ENCODE measurements at regions not wholly inside any gene's neighbourhood (a gene's known extent, or its start where the extent isn't known, plus 50 kb on each side); places are given as distances from the start of the nearest gene placed in this dataset.

DNA sequence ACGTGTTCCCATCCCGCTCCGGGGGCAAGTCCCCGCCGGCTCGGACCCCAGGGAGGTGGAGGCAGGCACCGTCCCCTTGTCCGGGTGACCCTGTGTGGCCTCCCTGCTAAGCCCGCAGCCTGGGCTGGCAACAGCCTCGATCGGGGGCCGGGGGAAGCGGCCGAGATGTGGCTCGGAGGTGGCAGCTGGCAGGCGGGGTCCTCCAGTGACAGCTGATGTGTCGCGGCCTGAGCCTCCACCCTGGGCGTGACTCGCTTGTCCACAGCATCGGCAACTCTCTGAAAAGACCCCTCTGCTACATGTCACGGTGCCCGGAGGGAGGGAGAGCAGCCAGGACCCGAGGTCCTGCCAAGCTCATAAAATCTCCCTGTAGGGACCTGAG is 124.8 kb upstream of the IRX4 start:
- no peak for DNase-seq
- Histone ChIP-seq H3K9ac (ENCODE audit: low read length) (no peak overlapping the region), H2AFZ (ENCODE audit: low read length) (no peak overlapping the region), H3K4me2 (ENCODE audit: low read depth, low read length) (no peak overlapping the region), H3F3A (ENCODE audit: insufficient read depth, low read length) (no peaks in the 10 kb centered on the region), H3K27me3 (replicated peaks; ENCODE audit: insufficient read depth, low read length) (no peaks in the 10 kb centered on the region; the same call in 1 of the 2 replicates), H3K79me2 (ENCODE audit: low read length) (no peaks in the 10 kb centered on the region), H3K27ac (ENCODE audit: low read length) (no peak overlapping the region), H4K20me1 (ENCODE audit: insufficient read depth, low read length) (no peaks in the 10 kb centered on the region), H3K9me3 (replicated peaks; ENCODE audit: insufficient read depth, low read length) (no peaks in the 10 kb centered on the region), H3K36me3 (replicated peaks; ENCODE audit: insufficient read depth, low read length) (no peaks in the 10 kb centered on the region), H3K4me1 (ENCODE audit: low read length) (no peaks in the 10 kb centered on the region), H3K4me3 (ENCODE audit: low read length) (no peak overlapping the region), H3K9me2 (replicated peaks; ENCODE audit: insufficient read depth, low read length) (no peaks in the 10 kb centered on the region)
- TF ChIP-seq, protein P1, sequence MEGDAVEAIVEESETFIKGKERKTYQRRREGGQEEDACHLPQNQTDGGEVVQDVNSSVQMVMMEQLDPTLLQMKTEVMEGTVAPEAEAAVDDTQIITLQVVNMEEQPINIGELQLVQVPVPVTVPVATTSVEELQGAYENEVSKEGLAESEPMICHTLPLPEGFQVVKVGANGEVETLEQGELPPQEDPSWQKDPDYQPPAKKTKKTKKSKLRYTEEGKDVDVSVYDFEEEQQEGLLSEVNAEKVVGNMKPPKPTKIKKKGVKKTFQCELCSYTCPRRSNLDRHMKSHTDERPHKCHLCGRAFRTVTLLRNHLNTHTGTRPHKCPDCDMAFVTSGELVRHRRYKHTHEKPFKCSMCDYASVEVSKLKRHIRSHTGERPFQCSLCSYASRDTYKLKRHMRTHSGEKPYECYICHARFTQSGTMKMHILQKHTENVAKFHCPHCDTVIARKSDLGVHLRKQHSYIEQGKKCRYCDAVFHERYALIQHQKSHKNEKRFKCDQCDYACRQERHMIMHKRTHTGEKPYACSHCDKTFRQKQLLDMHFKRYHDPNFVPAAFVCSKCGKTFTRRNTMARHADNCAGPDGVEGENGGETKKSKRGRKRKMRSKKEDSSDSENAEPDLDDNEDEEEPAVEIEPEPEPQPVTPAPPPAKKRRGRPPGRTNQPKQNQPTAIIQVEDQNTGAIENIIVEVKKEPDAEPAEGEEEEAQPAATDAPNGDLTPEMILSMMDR (IDR thresholded peaks at IDR 0.05; ENCODE audit: low read length), result no peak
- no peak for TF ChIP-seq EZH2 (optimal IDR thresholded peaks at IDR 0.05; ENCODE audit: low read depth, low read length)
- no peak for TF ChIP-seq EZH2phosphoT487 (IDR thresholded peaks at IDR 0.05; ENCODE audit: low read length)

GRCh38 chr5:2006971-2007291 is 124.2 kb upstream of the IRX4 start:
- TF ChIP-seq, protein P1 (IDR thresholded peaks at IDR 0.05; ENCODE audit: low read length), result no peak
- TF ChIP-seq EZH2 (optimal IDR thresholded peaks at IDR 0.05; ENCODE audit: low read depth, low read length) (no peak), EZH2phosphoT487 (IDR thresholded peaks at IDR 0.05; ENCODE audit: low read length) (no peak)
- Histone ChIP-seq H2AFZ (ENCODE audit: low read length) (no peak overlapping the region), H3K27me3 (replicated peaks; ENCODE audit: insufficient read depth, low read length) (no peaks in the 10 kb centered on the region; the same call in 1 of the 2 replicates), H3K79me2 (ENCODE audit: low read length) (no peaks in the 10 kb centered on the region), H3K9ac (ENCODE audit: low read length) (no peak overlapping the region), H3F3A (ENCODE audit: insufficient read depth, low read length) (no peaks in the 10 kb centered on the region), H3K9me2 (replicated peaks; ENCODE audit: insufficient read depth, low read length) (no peaks in the 10 kb centered on the region), H3K9me3 (replicated peaks; ENCODE audit: insufficient read depth, low read length) (no peaks in the 10 kb centered on the region), H3K4me1 (ENCODE audit: low read length) (no peaks in the 10 kb centered on the region), H3K4me3 (ENCODE audit: low read length) (no peak overlapping the region), H3K36me3 (replicated peaks; ENCODE audit: insufficient read depth, low read length) (no peaks in the 10 kb centered on the region), H4K20me1 (ENCODE audit: insufficient read depth, low read length) (no peaks in the 10 kb centered on the region), H3K4me2 (ENCODE audit: low read depth, low read length) (no peak overlapping the region), H3K27ac (ENCODE audit: low read length) (no peak overlapping the region)
- no peak for DNase-seq

DNA sequence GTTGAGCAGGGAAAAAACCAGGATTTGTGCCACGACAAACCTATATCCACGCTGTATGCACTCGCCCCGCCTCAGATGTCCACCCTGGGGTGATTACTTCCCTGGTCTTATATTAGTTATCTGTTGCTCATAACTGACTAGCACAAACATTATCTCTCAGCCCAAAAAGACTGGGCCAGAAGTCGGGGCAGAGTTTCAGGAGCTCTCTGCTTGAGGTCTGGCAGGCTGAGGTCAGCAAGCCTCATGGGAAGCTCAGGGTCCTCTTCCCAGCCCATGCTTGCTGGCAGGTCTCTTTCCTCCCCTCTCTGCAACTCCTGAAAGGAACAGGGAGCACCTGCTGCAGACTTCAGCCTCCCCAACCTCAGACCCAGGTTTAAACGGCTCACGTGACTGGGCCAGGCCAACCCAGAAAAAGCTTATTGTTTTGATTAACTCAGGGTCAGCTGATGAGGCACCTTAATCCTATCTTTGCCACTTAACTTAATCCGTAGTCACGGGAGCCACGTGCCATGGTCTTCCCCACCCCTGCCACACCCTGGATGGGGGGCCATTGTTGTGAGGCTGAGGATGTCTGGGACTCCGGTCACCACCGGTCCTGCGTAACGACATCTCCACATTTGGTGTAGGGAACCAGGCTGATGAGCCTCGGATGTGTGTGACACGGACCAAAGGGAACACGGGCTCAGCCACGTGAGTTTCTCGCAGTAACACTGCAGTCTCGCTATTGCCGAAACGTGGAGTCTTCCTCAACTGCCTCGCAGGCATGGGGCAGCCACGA is 123.7 kb upstream of the IRX4 start:
- H3F3A ChIP-seq (ENCODE audit: insufficient read depth, low read length), result no peaks in the 10 kb centered on the region

More for the DNA sequence above, 123.7 kb upstream of the IRX4 start:
- Histone ChIP-seq H2AFZ (ENCODE audit: low read length) (no peak overlapping the region), H4K20me1 (ENCODE audit: insufficient read depth, low read length) (no peaks in the 10 kb centered on the region), H3K36me3 (replicated peaks; ENCODE audit: insufficient read depth, low read length) (no peaks in the 10 kb centered on the region), H3K9ac (ENCODE audit: low read length) (no peak overlapping the region), H3K27ac (ENCODE audit: low read length) (no peak overlapping the region), H3K9me3 (replicated peaks; ENCODE audit: insufficient read depth, low read length) (no peaks in the 10 kb centered on the region), H3K4me3 (ENCODE audit: low read length) (no peak overlapping the region), H3K4me1 (ENCODE audit: low read length) (no peaks in the 10 kb centered on the region), H3K4me2 (ENCODE audit: low read depth, low read length) (no peak overlapping the region), H3K9me2 (replicated peaks; ENCODE audit: insufficient read depth, low read length) (no peaks in the 10 kb centered on the region), H3K79me2 (ENCODE audit: low read length) (no peaks in the 10 kb centered on the region), H3K27me3 (replicated peaks; ENCODE audit: insufficient read depth, low read length) (no peaks in the 10 kb centered on the region; the same call in 1 of the 2 replicates)
- DNase-seq, result no peak
- TF ChIP-seq EZH2phosphoT487 (IDR thresholded peaks at IDR 0.05; ENCODE audit: low read length), result no peak
- TF ChIP-seq EZH2 (optimal IDR thresholded peaks at IDR 0.05; ENCODE audit: low read depth, low read length), result no peak
- TF ChIP-seq, protein P1 (IDR thresholded peaks at IDR 0.05; ENCODE audit: low read length), result no peak
